DMS114 treated with DMSO at 0.1 percent for 48 hours (cell line): ENCODE measurements at regions not wholly inside any gene's neighbourhood (a gene's known extent, or its start where the extent isn't known, plus 50 kb on each side); places are given as distances from the start of the nearest gene placed in this dataset.
"Not testable (repeated sequence)": the region's sequence is repeated elsewhere in the genome, so short reads cannot be mapped to it uniquely, and the experiment has no call there.

Experiments used
- DNase-seq: peaks from one replicate; lab custom pipeline; 2025; ENCODE audit not compliant: unreplicated experiment; lab: John Stamatoyannopoulos, UW

GRCh38 chr9:25808554-25808953 is 130.3 kb upstream of the TUSC1 start:
- DNase-seq, result no peak

GRCh38 chr9:25804856-25805255 is 126.6 kb upstream of the TUSC1 start:
- DNase-seq, result no peak

GRCh38 chr9:25801989-25802388 is 123.7 kb upstream of the TUSC1 start:
- not testable (repeated sequence) for DNase-seq

GRCh38 chr9:25773805-25774204 is 95.6 kb upstream of the TUSC1 start:
- no peak for DNase-seq

- no peak for DNase-seq
Measured at GRCh38 chr9:25755951-25756350, 77.7 kb upstream of the TUSC1 start.

- DNase-seq, result no peak
Measured at GRCh38 chr9:25752398-25752797, 74.2 kb upstream of the TUSC1 start.

- DNase-seq, result no peak
Measured at GRCh38 chr9:25742256-25742655, 64.0 kb upstream of the TUSC1 start.

GRCh38 chr9:25733336-25733982 is 55.2 kb upstream of the TUSC1 start:
- DNase-seq, result no peak

- not testable (repeated sequence) for DNase-seq
Measured at GRCh38 chr9:25731895-25732794, 53.9 kb upstream of the TUSC1 start.
